ENCODE measurements at regions not wholly inside any gene's neighbourhood (a gene's known extent, or its start where the extent isn't known, plus 50 kb on each side); places are given as distances from the start of the nearest gene placed in this dataset.

DNA sequence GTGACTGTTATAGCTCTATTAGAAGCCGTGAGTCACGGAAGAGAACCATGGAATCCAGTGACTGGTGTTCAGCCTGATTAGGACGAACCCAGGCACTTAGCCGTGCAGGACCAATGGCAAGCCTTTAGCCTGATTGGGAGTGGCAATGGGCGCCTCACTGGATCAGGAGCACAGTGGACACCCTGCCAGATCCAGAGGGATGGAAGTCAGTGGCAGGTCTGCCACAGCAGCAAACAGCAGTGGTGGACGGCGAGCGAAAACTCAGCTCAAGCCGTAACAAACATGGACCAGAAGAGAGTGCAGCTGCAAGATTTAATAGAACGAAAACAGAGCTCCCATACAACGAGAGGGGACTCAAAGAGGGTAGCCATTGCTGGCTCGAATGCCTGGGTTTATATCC lies 1326.5 kb downstream of the ADGRL3 start:
- Mint-ChIP-seq H3K27ac (ENCODE audit: low read depth, unreplicated experiment) (no peak overlapping the region), H3K36me3 (ENCODE audit: insufficient read depth, unreplicated experiment) (no peaks in the 10 kb centered on the region), H3K9me3 (ENCODE audit: unreplicated experiment) (peaks cover 12% of the 10 kb centered on the region), H3K4me1 (ENCODE audit: insufficient read depth, unreplicated experiment) (peaks cover 9% of the 10 kb centered on the region), H3K4me3 (ENCODE audit: unreplicated experiment) (no peak overlapping the region), H3K27me3 (ENCODE audit: insufficient read depth, unreplicated experiment) (no peaks in the 10 kb centered on the region)
- TF ChIP-seq, protein P1, sequence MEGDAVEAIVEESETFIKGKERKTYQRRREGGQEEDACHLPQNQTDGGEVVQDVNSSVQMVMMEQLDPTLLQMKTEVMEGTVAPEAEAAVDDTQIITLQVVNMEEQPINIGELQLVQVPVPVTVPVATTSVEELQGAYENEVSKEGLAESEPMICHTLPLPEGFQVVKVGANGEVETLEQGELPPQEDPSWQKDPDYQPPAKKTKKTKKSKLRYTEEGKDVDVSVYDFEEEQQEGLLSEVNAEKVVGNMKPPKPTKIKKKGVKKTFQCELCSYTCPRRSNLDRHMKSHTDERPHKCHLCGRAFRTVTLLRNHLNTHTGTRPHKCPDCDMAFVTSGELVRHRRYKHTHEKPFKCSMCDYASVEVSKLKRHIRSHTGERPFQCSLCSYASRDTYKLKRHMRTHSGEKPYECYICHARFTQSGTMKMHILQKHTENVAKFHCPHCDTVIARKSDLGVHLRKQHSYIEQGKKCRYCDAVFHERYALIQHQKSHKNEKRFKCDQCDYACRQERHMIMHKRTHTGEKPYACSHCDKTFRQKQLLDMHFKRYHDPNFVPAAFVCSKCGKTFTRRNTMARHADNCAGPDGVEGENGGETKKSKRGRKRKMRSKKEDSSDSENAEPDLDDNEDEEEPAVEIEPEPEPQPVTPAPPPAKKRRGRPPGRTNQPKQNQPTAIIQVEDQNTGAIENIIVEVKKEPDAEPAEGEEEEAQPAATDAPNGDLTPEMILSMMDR (IDR thresholded peaks at IDR 0.05; ENCODE audit: unreplicated experiment): no peak
- ChIA-PET CTCF (no interaction called here), POLR2A (no interaction called here)
- intact Hi-C loops (cut with micrococcal nuclease): no loop called here
- no TSS peak for BruUV-seq (replicated peaks)
- DNase-seq (ENCODE audit: unreplicated experiment): no peak

DNA sequence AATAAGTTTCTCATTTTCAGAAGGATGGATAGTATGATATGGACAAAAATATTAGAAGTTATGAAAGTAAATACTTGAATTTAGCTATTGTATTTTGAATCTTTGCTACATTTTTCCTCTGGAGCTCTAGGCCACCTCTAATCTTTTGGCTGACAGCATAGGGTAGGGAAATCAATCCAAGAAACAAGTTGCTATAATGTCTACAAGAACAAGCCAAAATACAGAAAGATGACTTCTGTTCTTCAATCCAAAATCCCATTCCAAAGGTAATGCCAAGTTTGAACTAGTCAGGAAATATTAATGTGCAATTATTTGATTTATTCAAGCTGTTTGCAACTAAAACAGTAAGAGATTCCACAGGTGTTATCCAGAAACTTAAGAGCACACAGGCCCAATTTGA lies 1323.1 kb downstream of the ADGRL3 start:
- Mint-ChIP-seq H3K4me1 (ENCODE audit: insufficient read depth, unreplicated experiment) (no peaks in the 10 kb centered on the region), H3K27ac (ENCODE audit: low read depth, unreplicated experiment) (no peak overlapping the region), H3K27me3 (ENCODE audit: insufficient read depth, unreplicated experiment) (no peaks in the 10 kb centered on the region), H3K4me3 (ENCODE audit: unreplicated experiment) (no peak overlapping the region), H3K9me3 (ENCODE audit: unreplicated experiment) (peaks cover 12% of the 10 kb centered on the region), H3K36me3 (ENCODE audit: insufficient read depth, unreplicated experiment) (no peaks in the 10 kb centered on the region)
- CTCF ChIA-PET: interaction anchor here (0.6 kb wide), 1 partner anchor 30 kb away, joined by 3 read pairs; no protein-coding TSS in a partner anchor
- POLR2A ChIA-PET: no interaction called here
- DNase-seq (ENCODE audit: unreplicated experiment): no peak
- intact Hi-C loops (cut with micrococcal nuclease): no loop called here
- no TSS peak for BruUV-seq (replicated peaks)
- TF ChIP-seq, protein P1 (IDR thresholded peaks at IDR 0.05; ENCODE audit: unreplicated experiment): no peak

DNA sequence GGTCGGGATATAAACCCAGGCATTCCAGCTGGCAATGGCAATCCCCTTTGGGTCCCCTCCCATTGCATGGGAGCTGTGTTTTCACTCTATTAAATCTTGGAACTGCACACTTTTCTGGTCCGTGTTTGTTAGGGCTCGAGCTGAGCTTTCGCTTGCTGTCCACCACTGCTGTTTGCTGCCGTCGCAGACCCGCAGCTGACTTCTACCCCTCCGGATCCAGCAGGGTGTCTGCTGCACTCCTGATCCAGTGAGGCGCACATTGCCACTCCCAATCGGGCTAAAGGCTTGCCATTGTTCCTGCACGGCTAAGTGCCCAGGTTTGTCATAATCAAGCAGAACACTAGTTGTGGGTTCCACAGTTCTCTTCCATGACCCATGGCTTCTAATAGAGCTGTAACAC lies 1322.1 kb downstream of the ADGRL3 start:
- Mint-ChIP-seq H3K4me3 (ENCODE audit: unreplicated experiment) (no peak overlapping the region), H3K27ac (ENCODE audit: low read depth, unreplicated experiment) (no peak overlapping the region), H3K4me1 (ENCODE audit: insufficient read depth, unreplicated experiment) (peaks cover 6% of the 10 kb centered on the region), H3K36me3 (ENCODE audit: insufficient read depth, unreplicated experiment) (no peaks in the 10 kb centered on the region), H3K9me3 (ENCODE audit: unreplicated experiment) (peaks cover 12% of the 10 kb centered on the region), H3K27me3 (ENCODE audit: insufficient read depth, unreplicated experiment) (no peaks in the 10 kb centered on the region)
- TF ChIP-seq, protein P1 (IDR thresholded peaks at IDR 0.05; ENCODE audit: unreplicated experiment): no peak
- BruUV-seq (replicated peaks): no TSS peak
- intact Hi-C loops (cut with micrococcal nuclease): no loop called here
- CTCF ChIA-PET: no interaction called here
- no peak for DNase-seq (ENCODE audit: unreplicated experiment)
- POLR2A ChIA-PET: no interaction called here

- DNase-seq (ENCODE audit: unreplicated experiment): no peak
- no peak overlapping the region for H3K4me3 Mint-ChIP-seq (ENCODE audit: unreplicated experiment)
- no peaks in the 10 kb centered on the region for H3K9me3 Mint-ChIP-seq (ENCODE audit: unreplicated experiment)
- no TSS peak for BruUV-seq (replicated peaks)
- H3K27ac Mint-ChIP-seq (ENCODE audit: low read depth, unreplicated experiment): no peak overlapping the region
- TF ChIP-seq, protein P1 (IDR thresholded peaks at IDR 0.05; ENCODE audit: unreplicated experiment): no peak
- intact Hi-C loops (cut with micrococcal nuclease): no loop called here
- ChIA-PET POLR2A (no interaction called here), CTCF (interaction anchor here (0.5 kb wide), 1 partner anchor 45 kb away, joined by 4 read pairs; no protein-coding TSS in a partner anchor)
- H3K27me3 Mint-ChIP-seq (ENCODE audit: insufficient read depth, unreplicated experiment): no peaks in the 10 kb centered on the region
- peaks cover 6% of the 10 kb centered on the region for H3K4me1 Mint-ChIP-seq (ENCODE audit: insufficient read depth, unreplicated experiment)
- H3K36me3 Mint-ChIP-seq (ENCODE audit: insufficient read depth, unreplicated experiment): no peaks in the 10 kb centered on the region
These were observed 1317.6 kb downstream of the ADGRL3 start for GRCh38 chr4:62517716-62518115.

Data from MCF 10A (cell line).